SIG-M5 treated with dmso at 0.1 percent for 504 hours (cell line): ENCODE measurements at regions not wholly inside any gene's neighbourhood (a gene's known extent, or its start where the extent isn't known, plus 50 kb on each side); places are given as distances from the start of the nearest gene placed in this dataset.
A peak's percentile ranks its signal among the peaks of the same experiment; 100 is the strongest.

Experiments
- DNase-seq: peaks from one replicate; lab custom pipeline; 2025; ENCODE audit not compliant: unreplicated experiment; lab: John Stamatoyannopoulos, UW

- DNase-seq, result no peak
Observed at GRCh38 chr10:7028809-7029166, 382.0 kb downstream of the SFMBT2 start.

- DNase-seq, result peak; percentile 76
Observed at GRCh38 chr10:7027913-7028808, 382.7 kb downstream of the SFMBT2 start.

GRCh38 chr10:7027237-7027912, 383.5 kb downstream of the SFMBT2 start:
- DNase-seq, result no peak

DNA sequence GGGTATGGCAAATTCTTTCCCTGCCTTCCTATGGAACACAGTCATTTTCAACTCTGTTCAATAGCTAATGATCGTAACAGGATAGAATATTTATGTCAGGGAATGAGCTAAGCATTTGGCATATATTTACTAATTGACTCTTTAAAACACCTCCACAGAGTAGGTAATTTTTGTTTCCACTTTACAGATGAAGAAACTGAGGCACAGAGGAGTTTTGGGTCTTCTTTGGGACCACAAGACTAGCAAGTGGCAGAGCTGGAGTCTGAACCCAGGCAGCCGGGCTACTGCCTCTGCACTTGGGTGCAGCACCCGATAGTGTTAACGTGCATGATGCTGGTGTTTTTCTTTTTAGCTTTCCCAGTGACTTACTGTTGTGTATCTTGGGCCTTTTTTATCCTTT, 384.0 kb downstream of the SFMBT2 start:
- DNase-seq, result no peak

- DNase-seq, result no peak
Observed at GRCh38 chr10:7025296-7025695, 385.5 kb downstream of the SFMBT2 start.

DNA sequence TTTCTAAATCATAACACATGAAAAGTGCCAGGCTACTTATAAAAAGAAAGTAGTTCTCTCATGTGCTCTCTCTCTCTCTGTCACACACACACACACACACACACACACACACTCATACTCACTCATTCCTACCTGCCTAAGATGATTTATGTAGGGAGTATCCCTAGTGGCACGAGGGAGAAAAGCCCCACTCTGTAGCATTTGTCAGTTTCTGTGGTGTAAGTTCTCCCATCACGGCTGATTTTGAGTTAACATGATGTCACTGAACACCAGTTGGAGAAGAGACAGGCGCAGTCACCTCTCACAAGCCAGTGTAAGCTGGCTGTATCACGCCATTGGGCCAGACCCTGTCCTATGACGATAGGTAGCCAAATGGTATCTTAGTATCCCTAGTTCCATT, 395.4 kb downstream of the SFMBT2 start:
- DNase-seq, result no peak

DNA sequence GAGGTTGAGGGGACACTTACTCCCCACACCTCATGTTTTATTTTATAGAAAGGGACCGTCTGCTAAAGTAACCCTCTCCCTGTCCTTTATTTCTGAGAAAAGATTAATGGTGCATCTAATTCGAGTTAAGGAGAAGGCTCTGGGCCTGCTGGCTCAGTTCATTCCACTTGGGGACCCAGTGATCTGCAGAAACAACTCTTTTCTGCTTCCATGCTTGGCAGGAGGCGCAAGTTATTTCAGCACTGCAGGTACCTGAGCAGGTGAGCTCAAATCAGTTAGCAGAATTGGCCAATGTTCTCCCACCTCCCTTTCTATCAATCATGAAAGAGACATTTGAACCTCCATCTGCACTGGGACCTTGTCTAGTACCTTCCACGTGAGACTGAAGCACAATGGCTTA, 396.1 kb downstream of the SFMBT2 start:
- DNase-seq, result no peak

DNA sequence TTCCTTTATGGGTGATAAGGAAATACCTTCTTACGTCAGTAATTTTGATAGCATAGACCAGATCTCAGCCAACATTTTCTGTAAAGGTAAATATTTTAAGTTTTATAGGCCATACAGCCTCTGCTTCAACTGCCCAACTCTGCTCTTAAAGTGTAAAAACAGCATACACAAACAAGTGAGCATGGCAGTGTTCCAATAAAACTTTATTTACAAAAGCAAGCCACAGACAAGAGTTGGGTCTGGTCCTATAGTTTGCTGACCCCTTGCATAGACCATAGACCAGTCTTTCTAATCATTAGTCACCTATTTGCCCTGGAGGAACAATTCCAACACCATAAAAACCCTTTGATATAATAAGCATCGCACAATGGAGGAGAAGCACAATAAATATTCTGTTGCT, 398.8 kb downstream of the SFMBT2 start:
- no peak for DNase-seq

- no peak for DNase-seq
Observed at GRCh38 chr10:7008645-7009044, 402.2 kb downstream of the SFMBT2 start.

DNA sequence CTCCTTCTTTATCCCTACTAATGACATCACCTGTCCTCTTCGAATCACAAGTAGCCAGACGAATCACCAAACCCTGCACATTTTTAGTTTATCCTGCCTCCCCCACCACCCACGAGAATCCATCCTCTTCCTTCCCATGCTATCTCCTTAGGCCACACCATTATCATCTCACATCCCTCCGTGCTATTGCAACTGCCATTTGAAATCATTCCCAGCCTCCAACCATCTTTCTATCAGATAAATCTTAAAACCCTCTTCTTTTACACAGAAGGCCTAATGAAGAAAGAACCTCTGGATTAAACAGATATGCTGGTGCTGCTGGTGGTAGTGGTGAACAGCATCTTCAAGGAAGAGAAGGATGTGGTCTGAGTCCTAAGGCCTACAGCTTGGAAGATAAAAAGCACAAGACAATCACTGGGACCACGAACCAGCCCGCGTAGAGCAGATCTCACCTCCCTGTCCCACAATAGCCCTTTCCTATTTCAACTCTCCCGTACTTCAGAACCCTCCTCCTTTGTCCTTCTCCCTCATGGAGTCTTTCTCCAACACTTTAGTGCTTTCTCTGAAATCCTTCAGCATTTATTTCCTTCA, 403.1 kb downstream of the SFMBT2 start:
- no peak for DNase-seq

DNA sequence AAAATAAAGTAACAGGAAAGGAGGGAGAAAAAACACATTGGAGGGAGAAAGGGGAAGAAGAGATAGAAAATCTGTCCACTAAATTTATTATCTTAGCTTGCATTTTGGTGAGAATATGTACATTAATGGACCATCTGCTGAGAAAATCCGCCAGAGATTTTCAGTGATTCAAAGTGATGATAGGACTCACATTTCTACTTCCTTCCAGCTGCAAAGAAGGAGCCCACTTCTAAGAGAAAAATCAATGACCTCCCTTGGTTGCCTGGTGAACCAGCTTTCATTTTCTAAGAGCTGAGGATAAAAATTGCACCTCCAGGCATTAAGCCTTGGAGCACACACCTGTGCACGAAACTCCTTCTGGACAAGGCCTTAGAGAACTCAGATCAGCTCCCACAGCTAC, 404.3 kb downstream of the SFMBT2 start:
- DNase-seq, result no peak

- no peak for DNase-seq
Observed at GRCh38 chr10:7003831-7004395, 406.9 kb downstream of the SFMBT2 start.

GRCh38 chr10:7000061-7000460, 410.8 kb downstream of the SFMBT2 start:
- DNase-seq, result no peak

DNA sequence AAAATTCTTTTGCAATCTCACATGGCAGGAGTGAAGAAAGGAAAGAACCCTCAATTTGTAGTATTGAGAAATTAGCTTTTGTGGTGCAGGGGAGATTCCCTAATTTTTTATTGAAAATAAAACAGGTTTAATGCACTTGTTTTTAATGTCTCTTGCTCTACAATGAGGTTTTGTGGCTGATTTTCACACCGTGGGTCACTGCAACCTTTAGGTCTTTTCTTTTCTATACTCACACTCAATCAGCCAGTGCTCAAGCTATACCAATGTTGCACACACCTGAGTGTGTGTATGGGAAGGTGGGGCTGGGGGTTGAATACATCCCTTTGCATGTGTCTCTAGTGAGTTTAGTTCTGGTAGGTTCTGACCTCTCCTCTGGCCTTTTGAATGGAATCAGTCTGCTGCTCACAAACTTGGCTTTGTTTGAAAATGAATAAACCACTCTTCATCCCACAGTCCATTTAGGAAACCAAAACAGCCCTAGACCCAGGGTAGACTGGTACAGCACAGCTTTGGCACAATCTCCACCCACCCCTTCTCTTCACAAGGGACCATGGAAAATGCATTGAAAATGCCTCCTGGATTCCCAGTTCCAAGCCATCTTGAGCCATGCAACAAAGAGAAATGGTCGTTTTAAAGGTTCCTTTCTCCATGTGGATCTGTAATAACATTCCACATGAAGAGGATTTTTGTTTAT, 411.5 kb downstream of the SFMBT2 start:
- DNase-seq, result no peak

DNA sequence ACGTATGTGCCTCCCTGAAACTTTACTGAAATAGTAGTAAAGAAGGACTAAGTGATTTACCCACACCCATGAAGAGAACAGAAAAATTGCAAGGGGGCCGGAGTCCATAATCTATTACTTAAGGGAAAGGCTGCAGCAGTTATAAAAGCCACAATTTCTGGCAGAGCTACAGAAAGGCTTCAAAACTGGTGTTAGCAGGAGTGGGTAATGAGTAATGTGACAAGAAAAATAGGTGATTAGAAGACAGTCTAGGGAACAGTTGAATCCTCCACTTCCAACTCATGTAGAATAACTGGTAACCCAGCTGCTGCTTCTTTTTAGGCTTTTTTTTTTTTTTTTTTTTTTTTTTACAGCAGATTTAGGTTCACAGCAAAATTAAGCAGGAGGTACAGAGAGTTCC, 413.3 kb downstream of the SFMBT2 start:
- no peak for DNase-seq

GRCh38 chr10:6996431-6996830, 414.4 kb downstream of the SFMBT2 start:
- DNase-seq, result no peak

GRCh38 chr10:6995831-6996230, 415.0 kb downstream of the SFMBT2 start:
- peak; percentile 31 for DNase-seq

- no peak for DNase-seq
Observed at GRCh38 chr10:6995341-6995740, 415.3 kb upstream of the PRKCQ start.

- DNase-seq, result peak; percentile 13
Observed at GRCh38 chr10:6990891-6991290, 410.8 kb upstream of the PRKCQ start.

- DNase-seq, result peak; percentile 51
Observed at GRCh38 chr10:6988654-6989053, 408.6 kb upstream of the PRKCQ start.

DNA sequence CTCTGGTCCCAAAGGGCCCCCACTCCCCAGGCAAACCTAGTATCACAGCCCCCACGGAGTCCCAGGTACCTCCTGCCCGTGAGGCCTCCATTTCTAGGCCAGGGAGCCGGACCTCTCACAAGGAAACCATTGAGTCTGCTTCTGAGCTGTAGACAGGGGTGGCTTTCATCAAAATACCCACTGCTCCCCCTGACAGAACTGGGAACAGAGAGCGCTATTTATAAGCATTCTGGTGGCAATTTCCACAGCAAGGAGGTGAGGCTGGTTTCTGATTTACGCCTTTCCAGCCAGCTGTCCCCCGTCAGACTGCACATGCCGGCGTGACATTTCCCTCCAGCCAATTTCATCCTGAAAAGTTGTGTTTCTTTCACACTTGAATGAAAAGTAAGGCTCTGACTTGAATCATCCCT, 407.5 kb upstream of the PRKCQ start:
- no peak for DNase-seq
